IMR-90 (cell line): ENCODE measurements at regions not wholly inside any gene's neighbourhood (a gene's known extent, or its start where the extent isn't known, plus 50 kb on each side); places are given as distances from the start of the nearest gene placed in this dataset.

Experiments
- ATAC-seq: fragments of 200-7000 bp; cut with Tn5 transposase; 2 replicates; pipeline ENCODE4 v1.9.1; 2020; ENCODE audit warnings: low read depth, mild to moderate bottlenecking, moderate library complexity
- BruUV-seq: library from RNA; stranded (reverse); fragments of 400-500 nt; replicated peaks from 2 replicates; lab custom pipeline; 2021; lab: Mats Ljungman, UMichigan
- CTCF ChIA-PET: fragments of 300-600 bp; formaldehyde crosslinking; extraction: SDS; loops from one replicate; lab custom pipeline; 2021; ENCODE audit warnings: antibody characterized with exemption; lab: Yijun Ruan, JAX
- POLR2A ChIA-PET: fragments of 300-600 bp; sonication (Branson Sonifier 250); formaldehyde crosslinking; loops from one replicate; lab custom pipeline; 2022; ENCODE audit warnings: antibody characterized with exemption; ENCODE audit not compliant: unreplicated experiment; lab: Charles Lee
- DNase-seq: peaks from one replicate; pipeline ENCODE4 v3.0.0; 2013
- H2AFZ ChIP-seq: replicated peaks from 2 replicates; pipeline ENCODE3; 2013; ENCODE audit warnings: low read length, mild to moderate bottlenecking; ENCODE audit not compliant: poor library complexity
- H2AK5ac ChIP-seq: 2 replicates; pipeline ENCODE4 v1.6.1; 2013; ENCODE audit warnings: low read depth, low read length, inconsistent platforms
- H2AK9ac ChIP-seq: replicated peaks from 2 replicates; pipeline ENCODE3; 2013; ENCODE audit warnings: mild to moderate bottlenecking, low read depth, low read length, moderate library complexity; ENCODE audit not compliant: poor library complexity
- H2BK120ac ChIP-seq: 2 replicates; pipeline ENCODE4 v1.6.1; 2013; ENCODE audit warnings: low read depth, low read length, inconsistent platforms
- H2BK15ac ChIP-seq: 3 replicates; pipeline ENCODE4 v1.6.1; 2013; ENCODE audit warnings: low read depth, low read length, inconsistent platforms
- H2BK20ac ChIP-seq: 2 replicates; pipeline ENCODE4 v1.6.1; 2013; ENCODE audit warnings: low read depth, mild to moderate bottlenecking, inconsistent platforms, low read length, moderate library complexity
- H2BK5ac ChIP-seq: 2 replicates; pipeline ENCODE4 v1.6.1; 2013; ENCODE audit warnings: mild to moderate bottlenecking, low read depth, low read length, inconsistent platforms; ENCODE audit not compliant: poor library complexity, severe bottlenecking
- H3K14ac ChIP-seq: replicated peaks from 2 replicates; pipeline ENCODE4 v1.6.1; 2013; ENCODE audit warnings: low read depth, low read length, inconsistent platforms
- H3K18ac ChIP-seq: 2 replicates; pipeline ENCODE4 v1.6.1; 2013; ENCODE audit warnings: low read depth, low read length, control low read depth
- H3K23ac ChIP-seq: 2 replicates; pipeline ENCODE4 v1.6.1; 2013; ENCODE audit warnings: low read depth, low read length, inconsistent platforms
- H3K27ac ChIP-seq: 2 replicates; pipeline ENCODE4 v1.5.1; 2013; ENCODE audit warnings: mild to moderate bottlenecking, control low read depth, low read length; ENCODE audit not compliant: insufficient read depth
- H3K27me3 ChIP-seq: 2 replicates; pipeline ENCODE4 v1.6.1; 2013; ENCODE audit warnings: low read length; ENCODE audit not compliant: control insufficient read depth, insufficient read depth
- H3K36me3 ChIP-seq: 2 replicates; pipeline ENCODE4 v1.6.1; 2013; ENCODE audit warnings: low read length, mixed read lengths; ENCODE audit not compliant: control insufficient read depth, insufficient read depth
- H3K4ac ChIP-seq: 2 replicates; pipeline ENCODE4 v1.6.1; 2013; ENCODE audit warnings: low read depth, low read length, inconsistent platforms
- H3K4me1 ChIP-seq: 2 replicates; pipeline ENCODE4 v1.6.1; 2013; ENCODE audit warnings: low read length, mixed read lengths; ENCODE audit not compliant: control insufficient read depth, insufficient read depth
- H3K4me2 ChIP-seq: 2 replicates; pipeline ENCODE4 v1.6.1; 2013; ENCODE audit warnings: low read depth, mild to moderate bottlenecking, control low read depth, low read length, moderate library complexity
- H3K4me3 ChIP-seq: 2 replicates; pipeline ENCODE4 v1.5.1; 2013; ENCODE audit warnings: low read depth, mild to moderate bottlenecking, control low read depth, low read length, moderate library complexity; ENCODE audit not compliant: insufficient read depth
- H3K56ac ChIP-seq: 2 replicates; pipeline ENCODE4 v1.6.1; 2013; ENCODE audit warnings: low read length, inconsistent platforms; ENCODE audit not compliant: insufficient read depth; ENCODE audit errors: extremely low read depth
- H3K79me1 ChIP-seq, 2 experiments: 2 replicates each; pipeline ENCODE4 v1.6.1; 2013; ENCODE audit warnings: low read length in 2 of 2, inconsistent platforms in 1 of 2, low read depth in 1 of 2
- H3K9ac ChIP-seq: 2 replicates; pipeline ENCODE4 v1.6.1; 2013; ENCODE audit warnings: low read depth, low read length, control low read depth
- H3K9me1 ChIP-seq: 2 replicates; pipeline ENCODE4 v1.6.1; 2013; ENCODE audit warnings: low read length, inconsistent platforms; ENCODE audit not compliant: insufficient read depth
- H3K9me3 ChIP-seq: 2 replicates; pipeline ENCODE4 v1.6.1; 2013; ENCODE audit warnings: low read length; ENCODE audit not compliant: control insufficient read depth, insufficient read depth
- H4K20me1 ChIP-seq: 2 replicates; pipeline ENCODE4 v1.6.1; 2013; ENCODE audit warnings: low read length, inconsistent platforms; ENCODE audit not compliant: insufficient read depth
- H4K5ac ChIP-seq: 2 replicates; pipeline ENCODE4 v1.6.1; 2013; ENCODE audit warnings: mild to moderate bottlenecking, low read depth, low read length, control low read depth
- H4K8ac ChIP-seq, 2 experiments: 2 replicates each; pipeline ENCODE4 v1.6.1; 2013; ENCODE audit warnings: low read depth in 2 of 2, low read length in 2 of 2, control low read depth in 1 of 2, inconsistent platforms in 1 of 2
- H4K91ac ChIP-seq: 2 replicates; pipeline ENCODE4 v1.6.1; 2013; ENCODE audit warnings: low read depth, low read length, inconsistent platforms; ENCODE audit not compliant: insufficient read depth
- CEBPB ChIP-seq: IDR thresholded peaks from 2 replicates; pipeline ENCODE4 v1.6.1; 2012; ENCODE audit warnings: low read depth, low read length, improper control_type of control experiment
- MAZ ChIP-seq: IDR thresholded peaks from 2 replicates; pipeline ENCODE4 v1.6.1; 2012; ENCODE audit warnings: low read depth, mild to moderate bottlenecking, low read length, improper control_type of control experiment, moderate library complexity, borderline replicate concordance
- WGBS, 2 experiments: methylation state at CpG; one replicate each; pipeline versions ENCODE4 v1.1.5 to v1.1.7; 2013; ENCODE audit warnings: missing lambda C conversion rate in 2 of 2; ENCODE audit not compliant: insufficient read length in 1 of 2; ENCODE audit errors: extremely low coverage in 2 of 2; 5-methylcytosine and 5-hydroxymethylcytosine counted together
- dilution Hi-C: fragments of 300-500 bp; cut with HindIII; formaldehyde crosslinking; loops from one replicate; pipeline ENCODE4 v1.14.3; 2018; ENCODE audit warnings: low sequenced_read_pairs; ENCODE audit not compliant: unreplicated experiment
- in situ Hi-C: fragments of 300-500 bp; cut with MboI; formaldehyde crosslinking; loops from 3 replicates; pipeline ENCODE4 v1.14.3; 2019; ENCODE audit warnings: low sequenced_read_pairs, inconsistent platforms, mixed read lengths
- intact Hi-C: fragments of 100-400 bp; cut with micrococcal nuclease; formaldehyde crosslinking; loops from 2 replicates; pipeline ENCODE4 v1.10.0; 2022

- Histone ChIP-seq H4K8ac (no peak overlapping the region), H3K23ac (no peak overlapping the region), H2BK5ac (no peak overlapping the region), H3K56ac (no peak overlapping the region), H3K18ac (no peak overlapping the region), H3K9me1 (no peaks in the 10 kb centered on the region), H3K14ac (no peak overlapping the region), H3K27me3 (no peaks in the 10 kb centered on the region), H2AK5ac (no peak overlapping the region), H3K36me3 (no peaks in the 10 kb centered on the region), H3K4me3 (no peak overlapping the region), H3K27ac (no peak overlapping the region), H2AK9ac (no peak overlapping the region), H3K9ac (no peak overlapping the region), H3K4me1 (peaks cover 9% of the 10 kb centered on the region), H2BK20ac (no peak overlapping the region), H4K91ac (no peak overlapping the region), H2BK15ac (no peak overlapping the region; the same call in 2 of the 3 replicates), H3K79me1 (no peaks in the 10 kb centered on the region), H3K4me2 (no peak overlapping the region), H2BK120ac (no peak overlapping the region), H3K4ac (no peak overlapping the region), H3K9me3 (no peaks in the 10 kb centered on the region), H4K5ac (no peak overlapping the region), H2AFZ (no peak overlapping the region), H4K20me1 (no peaks in the 10 kb centered on the region)
- TF ChIP-seq CEBPB, result no peak
- no peak for TF ChIP-seq MAZ
- DNase-seq (no peak), ATAC-seq (no peak)
- no CpG with 5 or more reads among the region's 5 CpGs for WGBS, 2 experiments
- BruUV-seq, result no TSS peak
- ChIA-PET POLR2A (no interaction called here), CTCF (no interaction called here)
- dilution Hi-C loops, result no loop called here
- in situ Hi-C loops, result loop anchor here (10.0 kb wide), 2 partner anchors 92 to 312 kb away; no protein-coding TSS in a partner anchor
- intact Hi-C loops, result loop anchor here (5.0 kb wide), 1 partner anchor 40 kb away; no protein-coding TSS in a partner anchor
Measured at GRCh38 chr6:71507183-71507582, 218.6 kb downstream of the OGFRL1 start.
